Hematopoietic multipotent progenitor cell (in vitro differentiated cells): ENCODE measurements at regions not wholly inside any gene's neighbourhood (a gene's known extent, or its start where the extent isn't known, plus 50 kb on each side); places are given as distances from the start of the nearest gene placed in this dataset.
"Not testable (repeated sequence)": the region's sequence is repeated elsewhere in the genome, so short reads cannot be mapped to it uniquely, and the experiment has no call there.

ENCODE experiments used
- DNase-seq, 3 donors: peaks; one replicate each; pipeline ENCODE4 v3.0.0-alpha.2; 2011 to 2015; ENCODE audit warnings: low read depth in 2 of 3, low spot score in 2 of 3

DNA sequence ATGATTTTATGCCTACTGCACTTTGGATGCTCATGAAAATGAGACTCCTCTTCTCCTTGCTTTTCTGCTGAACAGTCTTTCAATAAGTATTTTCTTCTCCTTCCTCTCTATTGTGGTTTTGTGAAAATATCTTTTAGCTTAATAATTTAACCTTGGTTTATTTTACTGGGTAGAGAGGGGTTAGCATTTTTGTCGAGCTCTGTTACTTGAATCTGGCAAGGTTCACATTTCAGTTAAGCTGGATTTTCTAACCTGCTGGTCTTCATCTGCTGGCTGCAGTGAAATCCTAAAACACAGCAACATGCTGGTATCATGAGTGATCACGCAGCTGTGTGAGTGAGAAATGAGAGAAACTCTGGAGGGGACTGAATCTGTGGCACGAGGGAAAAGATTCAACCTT, 222.7 kb upstream of the NOX3 start:
- DNase-seq, result no peak

DNA sequence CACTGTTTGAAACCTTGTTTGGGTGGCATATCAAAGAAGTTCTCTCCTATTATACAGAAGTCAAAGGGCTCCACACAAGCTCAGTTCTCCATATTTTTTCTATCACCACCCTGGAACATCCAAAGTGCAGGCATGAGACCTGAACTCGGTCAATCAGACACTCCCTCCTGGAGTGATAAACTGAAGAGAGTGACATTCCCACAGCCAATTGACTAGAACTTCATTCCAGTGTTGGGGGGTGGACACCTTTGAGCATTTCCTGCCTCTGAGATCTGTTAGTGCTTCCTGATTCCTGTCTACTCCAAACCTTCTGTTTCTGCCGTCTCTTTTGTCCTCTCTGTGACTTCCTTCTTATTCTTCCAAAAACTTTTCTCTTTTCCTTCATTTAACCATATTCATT, 220.7 kb upstream of the NOX3 start:
- DNase-seq, result no peak

DNA sequence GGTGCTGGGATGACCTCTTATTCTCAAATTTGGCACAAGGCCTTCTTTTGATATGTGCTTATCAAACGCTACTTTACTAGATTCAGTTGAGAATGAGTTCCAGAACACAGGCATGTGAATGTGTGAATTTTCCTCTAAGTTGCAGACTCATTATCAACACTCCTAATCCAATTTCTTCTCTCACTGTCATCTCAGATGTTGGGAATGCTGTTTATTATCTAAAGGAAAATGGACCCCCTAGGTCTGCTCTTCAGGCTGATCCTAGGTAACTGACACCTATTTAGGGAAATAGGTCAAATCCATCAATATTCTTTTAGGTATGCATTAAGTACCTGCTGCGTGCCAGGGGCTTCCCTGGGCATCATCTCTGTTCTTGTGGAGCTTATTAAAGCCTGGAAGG, 215.0 kb upstream of the NOX3 start:
- DNase-seq, result no peak

DNA sequence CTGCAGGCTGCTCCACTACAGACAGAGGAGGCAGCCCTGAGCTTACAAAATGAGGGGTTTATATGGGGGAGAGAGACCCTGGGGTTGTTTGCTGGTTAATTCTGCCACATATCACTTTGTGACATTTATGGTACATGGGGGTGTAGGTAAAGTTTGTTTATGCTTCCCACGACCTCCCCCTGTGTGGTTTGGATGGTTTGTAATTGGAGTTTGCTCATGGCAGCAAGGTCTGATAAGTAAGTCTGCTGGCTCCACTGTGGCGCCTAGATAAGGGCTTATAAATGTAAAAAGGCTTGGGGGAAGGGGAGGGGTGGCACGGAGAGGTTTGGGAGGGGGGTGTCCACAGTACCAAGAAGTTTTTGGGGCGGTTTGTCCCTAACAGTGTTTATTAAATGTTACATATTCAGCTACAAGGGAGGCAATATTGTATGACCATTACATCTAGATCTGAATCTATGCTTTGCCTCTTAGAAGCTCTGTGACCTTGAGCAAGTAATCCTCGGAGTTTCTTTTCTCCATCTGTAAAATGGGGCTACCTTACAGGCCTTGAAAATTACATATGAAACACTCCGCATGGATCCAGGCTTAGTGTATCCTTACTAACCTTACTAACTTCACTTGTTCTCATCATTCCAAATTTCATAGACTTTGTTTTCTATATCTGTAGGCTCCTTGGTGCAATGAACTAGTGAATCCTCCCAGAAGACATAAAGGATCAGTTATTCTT, 204.8 kb upstream of the NOX3 start:
- DNase-seq, result peak in 1 of 3 donors; percentile 3

GRCh38 chr6:155656024-155656423, 200.4 kb upstream of the NOX3 start:
- DNase-seq, result no peak

DNA sequence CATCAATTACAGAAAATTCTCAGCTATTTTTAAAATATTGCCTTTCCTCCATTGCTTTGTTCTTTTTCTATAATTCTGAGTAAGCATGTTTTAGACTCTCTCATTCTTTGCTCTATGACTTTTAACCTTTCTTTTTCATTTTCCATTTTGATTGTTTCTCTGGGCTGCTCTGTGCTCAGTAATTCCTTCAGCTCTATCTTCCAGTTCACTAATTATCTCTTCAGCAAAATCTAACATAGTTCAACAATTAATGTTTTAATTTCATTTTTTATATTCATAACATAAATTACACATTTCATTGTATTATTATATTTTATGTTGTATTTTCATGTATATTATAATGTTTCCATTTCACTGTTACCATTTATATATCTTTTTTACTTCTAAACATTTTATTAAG, 198.8 kb upstream of the NOX3 start:
- DNase-seq, result no peak

DNA sequence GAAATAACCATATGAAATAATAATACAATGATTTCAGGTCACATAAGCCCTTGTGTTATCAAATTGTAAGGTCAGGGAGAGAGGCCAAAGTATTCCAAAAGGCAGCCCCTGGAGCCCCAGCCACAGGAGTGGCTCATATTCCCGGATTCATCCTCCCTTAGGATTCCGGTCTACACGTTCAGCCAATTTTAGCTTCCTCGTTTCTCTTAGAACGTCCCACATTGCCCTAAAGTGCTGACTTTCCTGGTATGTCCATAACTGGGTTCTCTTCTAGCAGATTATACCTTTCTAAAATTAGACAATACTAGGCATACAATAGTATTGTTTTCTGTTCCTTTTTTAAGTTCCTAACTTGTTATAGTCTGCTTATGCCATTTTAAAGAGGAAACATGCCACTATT, 192.7 kb upstream of the NOX3 start:
- DNase-seq, result no peak

GRCh38 chr6:155647354-155647753, 191.7 kb upstream of the NOX3 start:
- no peak for DNase-seq

DNA sequence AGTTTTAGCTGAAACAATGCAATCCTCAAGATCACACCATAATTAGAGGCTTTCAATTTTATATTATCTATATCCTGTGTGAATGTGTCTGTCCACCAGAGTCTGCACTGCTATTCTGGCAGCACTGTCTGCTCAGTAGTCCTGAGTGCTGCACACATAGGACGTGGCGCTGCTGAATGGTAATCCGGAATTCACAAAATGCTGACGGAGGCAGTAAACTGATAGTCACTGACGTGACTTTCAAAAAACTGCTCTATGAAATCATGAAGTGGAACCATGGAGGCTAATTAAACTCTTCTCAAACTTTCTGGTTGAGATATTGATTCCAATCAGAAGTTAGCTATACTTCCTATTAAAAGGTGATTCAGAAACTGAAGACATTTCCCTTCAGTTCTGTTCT, 190.8 kb upstream of the NOX3 start:
- DNase-seq, result no peak

DNA sequence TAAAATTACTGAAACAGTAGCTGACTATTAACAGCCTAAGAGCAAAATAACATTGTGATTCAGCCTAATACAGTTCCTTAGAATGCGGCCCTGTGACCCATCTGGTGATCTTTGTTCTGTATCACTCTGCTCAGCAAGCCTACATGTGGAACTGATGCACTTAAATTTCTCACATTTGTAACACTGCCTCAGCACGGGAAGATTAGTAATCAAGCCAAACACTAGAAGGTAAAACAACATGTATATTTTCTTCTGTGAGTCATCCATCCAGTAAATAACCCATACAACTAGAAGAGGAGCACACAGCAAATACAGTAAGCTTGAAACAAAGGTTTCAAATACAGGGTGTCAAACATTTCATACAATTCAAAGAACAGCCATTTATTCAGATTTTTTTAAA, 189.7 kb upstream of the NOX3 start:
- DNase-seq, result no peak

- peak in 1 of 3 donors; percentile 5 for DNase-seq
These were observed 186.0 kb upstream of the NOX3 start for GRCh38 chr6:155641603-155642002.

DNA sequence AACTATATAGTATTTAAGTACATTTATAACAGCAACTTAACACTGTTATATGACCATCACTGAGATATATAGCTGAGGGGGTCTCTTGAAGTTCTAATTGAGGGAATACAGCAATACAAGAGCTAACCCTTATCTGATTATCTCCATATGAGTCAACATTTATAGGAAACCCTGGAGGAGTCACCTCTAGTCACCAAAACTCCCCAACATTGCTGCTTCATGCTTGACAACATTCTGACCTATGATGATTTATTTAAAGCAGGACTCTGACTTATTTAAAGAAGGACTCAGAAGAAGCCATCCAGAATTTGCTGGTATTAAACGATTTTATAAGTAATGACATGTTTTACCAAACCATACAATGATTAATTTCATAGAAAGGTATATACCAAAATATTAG, 182.6 kb upstream of the NOX3 start:
- DNase-seq, result no peak

DNA sequence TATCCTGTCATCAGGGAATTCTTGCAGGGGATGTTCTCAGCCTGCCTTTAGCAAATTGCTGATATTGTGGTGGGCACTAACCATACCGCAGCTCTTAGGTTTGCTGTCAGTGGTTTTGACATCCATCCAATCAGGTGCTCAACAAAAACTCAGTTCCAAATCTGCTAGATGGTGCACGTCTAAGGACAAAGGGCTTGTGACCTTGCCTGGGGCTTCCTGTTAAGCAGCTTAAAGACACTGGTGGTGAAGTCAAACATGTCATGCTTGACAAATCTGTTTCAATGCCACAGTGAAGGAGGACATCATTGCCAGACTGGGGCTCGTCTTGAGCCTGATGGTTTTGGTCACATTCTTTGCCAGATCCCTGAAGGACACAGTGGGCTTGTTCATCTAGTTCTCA, 179.8 kb upstream of the NOX3 start:
- no peak for DNase-seq

DNA sequence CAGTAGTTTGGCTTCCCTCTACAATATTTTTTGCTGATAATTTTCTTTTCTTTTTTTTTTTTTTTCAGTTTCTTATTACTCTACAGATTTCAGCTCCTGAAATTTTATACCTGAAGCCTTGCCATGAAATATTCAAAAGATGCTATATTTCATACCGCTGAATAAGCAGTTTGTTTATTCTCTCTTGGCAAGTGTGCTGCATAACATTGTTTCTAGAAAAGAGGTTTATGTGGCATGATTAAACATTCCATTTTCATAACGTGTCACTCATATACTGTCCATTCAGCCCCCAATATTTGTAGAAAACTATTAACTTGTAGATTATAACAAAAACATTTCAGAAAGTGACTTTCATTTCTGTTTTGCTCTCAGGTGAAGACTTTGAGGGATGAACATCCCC, 174.4 kb upstream of the NOX3 start:
- no peak for DNase-seq

DNA sequence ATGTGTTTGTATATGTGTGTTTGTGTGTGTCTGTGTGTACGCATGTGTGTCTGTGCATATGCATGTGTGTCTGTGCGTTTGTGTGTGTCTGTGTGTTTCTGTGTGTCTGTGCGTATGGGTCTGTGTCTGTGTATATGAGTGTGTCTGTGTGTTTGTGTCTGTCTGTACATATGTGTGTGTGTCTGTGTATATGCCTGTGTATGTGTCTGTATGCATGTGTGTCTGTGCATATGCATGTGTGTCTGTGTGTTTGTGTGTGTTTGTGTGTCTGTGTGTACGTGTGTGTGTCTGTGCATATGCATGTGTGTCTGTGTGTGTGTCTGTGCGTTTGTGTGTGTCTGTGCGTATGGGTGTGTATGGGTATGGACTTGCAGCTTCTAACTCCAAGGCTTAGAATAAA, 174.0 kb upstream of the NOX3 start:
- no peak for DNase-seq

- no peak for DNase-seq
These were observed 172.7 kb upstream of the NOX3 start for GRCh38 chr6:155628306-155628705.

GRCh38 chr6:155627722-155628212, 172.1 kb upstream of the NOX3 start:
- DNase-seq, result not testable (repeated sequence)

- DNase-seq, result no peak
These were observed 168.0 kb upstream of the NOX3 start for GRCh38 chr6:155623450-155624178.

GRCh38 chr6:155614606-155615005, 159.0 kb upstream of the NOX3 start:
- no peak for DNase-seq

- DNase-seq, result peak in 1 of 3 donors; percentile 30
These were observed 156.1 kb upstream of the NOX3 start for GRCh38 chr6:155611742-155612141.

DNA sequence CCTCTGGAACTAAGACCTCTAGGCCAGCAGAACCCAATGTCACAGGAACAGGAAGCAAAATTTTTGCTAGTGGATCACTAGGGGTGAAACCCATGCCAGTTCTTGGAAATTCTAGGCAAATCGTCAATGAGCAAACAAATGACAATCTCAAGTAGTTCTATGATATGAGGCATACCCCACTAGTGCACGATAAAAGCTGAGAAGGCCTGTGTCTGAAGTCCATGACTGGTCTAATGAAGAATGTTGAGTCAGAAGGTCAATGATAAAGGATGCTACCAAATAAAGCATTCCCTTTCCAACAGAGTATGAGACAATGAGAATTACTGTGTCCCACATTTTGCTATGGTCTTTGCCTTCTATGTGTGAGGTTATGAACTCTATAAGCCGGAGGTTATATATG, 149.4 kb upstream of the NOX3 start:
- no peak for DNase-seq

DNA sequence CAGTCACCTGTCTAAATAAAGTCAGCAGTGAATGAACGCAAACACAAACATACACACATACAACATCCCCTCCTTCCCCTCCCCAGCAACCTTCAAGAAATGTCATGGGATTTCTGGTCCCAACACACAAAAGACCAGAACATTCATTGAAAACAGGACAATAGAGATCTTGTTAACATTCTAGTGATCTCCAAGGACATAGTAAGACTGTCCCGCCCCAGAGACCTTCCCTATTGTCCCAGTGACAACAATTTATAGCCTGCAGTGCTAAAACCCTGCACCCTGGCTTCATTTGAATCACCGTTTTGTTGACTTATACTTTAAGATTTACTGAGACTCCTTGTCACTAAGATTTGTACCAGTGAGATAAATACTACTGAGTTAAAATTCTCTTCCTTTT, 143.9 kb upstream of the NOX3 start:
- no peak for DNase-seq
